Loucy (cell line): ENCODE measurements at regions not wholly inside any gene's neighbourhood (a gene's known extent, or its start where the extent isn't known, plus 50 kb on each side); places are given as distances from the start of the nearest gene placed in this dataset.

ENCODE experiments used
- CTCF ChIP-seq: fragments of 200-600 bp; sonication (generic); conservative IDR thresholded peaks from 2 replicates; pipeline ENCODE4 v1.5.1; 2014; ENCODE audit warnings: mild to moderate bottlenecking, antibody characterized with exemption, low read length
- EZH2phosphoT487 ChIP-seq: fragments of 200-600 bp; IDR thresholded peaks from 2 replicates; pipeline ENCODE4 v1.6.1; 2018; ENCODE audit warnings: antibody characterized with exemption, mild to moderate bottlenecking, moderate library complexity, borderline replicate concordance

- no peak for TF ChIP-seq CTCF
- TF ChIP-seq EZH2phosphoT487, result no peak
Observed at GRCh38 chr2:14567561-14567960, 65.0 kb upstream of the LRATD1 start.
